ENCODE measurements at regions not wholly inside any gene's neighbourhood (a gene's known extent, or its start where the extent isn't known, plus 50 kb on each side); places are given as distances from the start of the nearest gene placed in this dataset.
"Not testable (repeated sequence)": the region's sequence is repeated elsewhere in the genome, so short reads cannot be mapped to it uniquely, and the experiment has no call there.

- H3K4me1 Mint-ChIP-seq, result no peaks in the 10 kb centered on the region
- no peak for DNase-seq
- H3K4me3 Mint-ChIP-seq, result no peak overlapping the region
- Histone ChIP-seq H3K4me3 (ENCODE audit: low read length) (no peak overlapping the region), H3K9me3 (ENCODE audit: control insufficient read depth, insufficient read depth, low read length) (no peaks in the 10 kb centered on the region), H3K27ac (ENCODE audit: low read length) (no peak overlapping the region), H3K36me3 (ENCODE audit: control insufficient read depth, insufficient read depth, low read length) (no peaks in the 10 kb centered on the region), H3K4me1 (ENCODE audit: control insufficient read depth, insufficient read depth, low read length) (no peaks in the 10 kb centered on the region), H3K27me3 (ENCODE audit: control insufficient read depth, insufficient read depth, low read length) (no peaks in the 10 kb centered on the region)
- no peaks in the 10 kb centered on the region for H3K36me3 Mint-ChIP-seq
- H3K9me3 Mint-ChIP-seq, result no peaks in the 10 kb centered on the region
- TF ChIP-seq CTCF (IDR thresholded peaks at IDR 0.05), result no peak
- H3K27ac Mint-ChIP-seq, result no peak overlapping the region
- WGBS (ENCODE audit: insufficient coverage), result 52% methylated on average over 4 of the region's 4 CpGs
- intact Hi-C loops (cut with micrococcal nuclease), result loop anchor here (10.0 kb wide), 1 partner anchor 186 kb away; no protein-coding TSS in a partner anchor
- ATAC-seq, result no peak
- no peaks in the 10 kb centered on the region for H3K27me3 Mint-ChIP-seq (ENCODE audit: low read depth in 2 of 2)
Measured at GRCh38 chr4:154120690-154121345, 331.9 kb upstream of the SFRP2 start.

GRCh38 chr4:154120006-154120676 is 331.3 kb upstream of the SFRP2 start:
- intact Hi-C loops (cut with micrococcal nuclease), result loop anchor here (10.0 kb wide), 1 partner anchor 185 kb away; no protein-coding TSS in a partner anchor
- Histone ChIP-seq H3K27ac (ENCODE audit: low read length) (no peak overlapping the region), H3K9me3 (ENCODE audit: control insufficient read depth, insufficient read depth, low read length) (no peaks in the 10 kb centered on the region), H3K27me3 (ENCODE audit: control insufficient read depth, insufficient read depth, low read length) (no peaks in the 10 kb centered on the region), H3K4me3 (ENCODE audit: low read length) (no peak overlapping the region), H3K4me1 (ENCODE audit: control insufficient read depth, insufficient read depth, low read length) (no peaks in the 10 kb centered on the region), H3K36me3 (ENCODE audit: control insufficient read depth, insufficient read depth, low read length) (no peaks in the 10 kb centered on the region)
- no peaks in the 10 kb centered on the region for H3K9me3 Mint-ChIP-seq
- no peaks in the 10 kb centered on the region for H3K36me3 Mint-ChIP-seq
- ATAC-seq (no peak), DNase-seq (no peak)
- no peak overlapping the region for H3K27ac Mint-ChIP-seq
- H3K4me1 Mint-ChIP-seq, result no peaks in the 10 kb centered on the region
- H3K27me3 Mint-ChIP-seq (ENCODE audit: low read depth in 2 of 2), result no peaks in the 10 kb centered on the region
- no peak for TF ChIP-seq CTCF (IDR thresholded peaks at IDR 0.05)
- no peak overlapping the region for H3K4me3 Mint-ChIP-seq
- 77% methylated on average over 5 of the region's 5 CpGs for WGBS (ENCODE audit: insufficient coverage)

GRCh38 chr4:154119317-154119716 is 330.4 kb upstream of the SFRP2 start:
- Mint-ChIP-seq H3K27me3 (ENCODE audit: low read depth in 2 of 2) (no peaks in the 10 kb centered on the region), H3K4me1 (no peaks in the 10 kb centered on the region), H3K4me3 (no peak overlapping the region), H3K36me3 (no peaks in the 10 kb centered on the region), H3K9me3 (no peaks in the 10 kb centered on the region), H3K27ac (no peak overlapping the region)
- DNase-seq, result peak in 1 of 2 donors; percentile 9
- Histone ChIP-seq H3K9me3 (ENCODE audit: control insufficient read depth, insufficient read depth, low read length) (no peaks in the 10 kb centered on the region), H3K27ac (ENCODE audit: low read length) (no peak overlapping the region), H3K4me3 (ENCODE audit: low read length) (no peak overlapping the region), H3K36me3 (ENCODE audit: control insufficient read depth, insufficient read depth, low read length) (no peaks in the 10 kb centered on the region), H3K4me1 (ENCODE audit: control insufficient read depth, insufficient read depth, low read length) (no peaks in the 10 kb centered on the region), H3K27me3 (ENCODE audit: control insufficient read depth, insufficient read depth, low read length) (no peaks in the 10 kb centered on the region)
- intact Hi-C loops (cut with micrococcal nuclease), result no loop called here
- WGBS (ENCODE audit: insufficient coverage), result 86% methylated on average over 5 of the region's 5 CpGs
- ATAC-seq, result no peak
- no peak for TF ChIP-seq CTCF (IDR thresholded peaks at IDR 0.05)

GRCh38 chr4:154117726-154118125 is 328.8 kb upstream of the SFRP2 start:
- H3K36me3 Mint-ChIP-seq; H3K4me3 ChIP-seq (ENCODE audit: low read length); H3K27me3 ChIP-seq (ENCODE audit: control insufficient read depth, insufficient read depth, low read length); intact Hi-C loops (cut with micrococcal nuclease); H3K36me3 ChIP-seq (ENCODE audit: control insufficient read depth, insufficient read depth, low read length); ATAC-seq; DNase-seq; H3K27ac ChIP-seq (ENCODE audit: low read length); H3K27ac Mint-ChIP-seq; H3K4me1 Mint-ChIP-seq; H3K27me3 Mint-ChIP-seq (ENCODE audit: low read depth in 2 of 2); H3K9me3 Mint-ChIP-seq; H3K9me3 ChIP-seq (ENCODE audit: control insufficient read depth, insufficient read depth, low read length); H3K4me3 Mint-ChIP-seq; H3K4me1 ChIP-seq (ENCODE audit: control insufficient read depth, insufficient read depth, low read length): not testable (repeated sequence)
- WGBS (ENCODE audit: insufficient coverage), result 89% methylated on average over 9 of the region's 9 CpGs

All from natural killer cell (primary cell).